SU-DHL-6 (cell line): ENCODE measurements at regions not wholly inside any gene's neighbourhood (a gene's known extent, or its start where the extent isn't known, plus 50 kb on each side); places are given as distances from the start of the nearest gene placed in this dataset.

ENCODE experiments used
- EZH2phosphoT487 ChIP-seq: fragments of 200-600 bp; sonication (generic), shearing (Covaris generic); conservative IDR thresholded peaks from 2 replicates; pipeline ENCODE4 v1.6.1; 2018; ENCODE audit warnings: mild to moderate bottlenecking, antibody characterized with exemption, low read length, moderate library complexity, mixed read lengths
- TF ChIP-seq, protein P1 (sequence below): fragments of 200-600 bp; sonication (generic); IDR thresholded peaks from one replicate; pipeline ENCODE4 v1.5.1; 2017; ENCODE audit warnings: antibody characterized with exemption, mild to moderate bottlenecking, low read length, moderate library complexity; ENCODE audit not compliant: insufficient read depth, poor library complexity, severe bottlenecking

DNA sequence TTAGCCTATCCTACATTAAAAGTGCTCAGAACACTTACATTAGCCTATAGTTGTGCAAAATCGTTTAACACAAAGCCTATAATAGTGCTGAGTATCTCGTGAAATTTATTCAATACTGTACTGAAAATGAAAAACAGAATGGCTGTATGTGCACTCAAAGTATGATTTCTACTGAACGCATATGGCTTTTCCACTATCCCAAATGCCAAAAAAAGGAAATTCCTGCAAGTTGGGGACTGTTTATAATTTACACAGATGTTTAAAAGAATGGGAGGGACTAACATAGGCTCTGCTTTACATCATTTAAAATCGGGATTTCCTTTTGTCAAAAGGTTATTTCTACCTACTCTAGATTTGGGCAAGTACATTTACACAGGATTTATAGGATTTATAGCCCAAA, 101.4 kb upstream of the PELI1 start:
- TF ChIP-seq, protein P1, sequence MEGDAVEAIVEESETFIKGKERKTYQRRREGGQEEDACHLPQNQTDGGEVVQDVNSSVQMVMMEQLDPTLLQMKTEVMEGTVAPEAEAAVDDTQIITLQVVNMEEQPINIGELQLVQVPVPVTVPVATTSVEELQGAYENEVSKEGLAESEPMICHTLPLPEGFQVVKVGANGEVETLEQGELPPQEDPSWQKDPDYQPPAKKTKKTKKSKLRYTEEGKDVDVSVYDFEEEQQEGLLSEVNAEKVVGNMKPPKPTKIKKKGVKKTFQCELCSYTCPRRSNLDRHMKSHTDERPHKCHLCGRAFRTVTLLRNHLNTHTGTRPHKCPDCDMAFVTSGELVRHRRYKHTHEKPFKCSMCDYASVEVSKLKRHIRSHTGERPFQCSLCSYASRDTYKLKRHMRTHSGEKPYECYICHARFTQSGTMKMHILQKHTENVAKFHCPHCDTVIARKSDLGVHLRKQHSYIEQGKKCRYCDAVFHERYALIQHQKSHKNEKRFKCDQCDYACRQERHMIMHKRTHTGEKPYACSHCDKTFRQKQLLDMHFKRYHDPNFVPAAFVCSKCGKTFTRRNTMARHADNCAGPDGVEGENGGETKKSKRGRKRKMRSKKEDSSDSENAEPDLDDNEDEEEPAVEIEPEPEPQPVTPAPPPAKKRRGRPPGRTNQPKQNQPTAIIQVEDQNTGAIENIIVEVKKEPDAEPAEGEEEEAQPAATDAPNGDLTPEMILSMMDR = no peak
- no peak for TF ChIP-seq EZH2phosphoT487
